HG03457 (cell line): ENCODE measurements at regions not wholly inside any gene's neighbourhood (a gene's known extent, or its start where the extent isn't known, plus 50 kb on each side); places are given as distances from the start of the nearest gene placed in this dataset.

Experiments used
- ATAC-seq: cut with Tn5 transposase; IDR thresholded peaks from one replicate; pipeline ENCODE4 v1.9.1; 2021; ENCODE audit warnings: moderate number of reproducible peaks; ENCODE audit not compliant: unreplicated experiment

DNA sequence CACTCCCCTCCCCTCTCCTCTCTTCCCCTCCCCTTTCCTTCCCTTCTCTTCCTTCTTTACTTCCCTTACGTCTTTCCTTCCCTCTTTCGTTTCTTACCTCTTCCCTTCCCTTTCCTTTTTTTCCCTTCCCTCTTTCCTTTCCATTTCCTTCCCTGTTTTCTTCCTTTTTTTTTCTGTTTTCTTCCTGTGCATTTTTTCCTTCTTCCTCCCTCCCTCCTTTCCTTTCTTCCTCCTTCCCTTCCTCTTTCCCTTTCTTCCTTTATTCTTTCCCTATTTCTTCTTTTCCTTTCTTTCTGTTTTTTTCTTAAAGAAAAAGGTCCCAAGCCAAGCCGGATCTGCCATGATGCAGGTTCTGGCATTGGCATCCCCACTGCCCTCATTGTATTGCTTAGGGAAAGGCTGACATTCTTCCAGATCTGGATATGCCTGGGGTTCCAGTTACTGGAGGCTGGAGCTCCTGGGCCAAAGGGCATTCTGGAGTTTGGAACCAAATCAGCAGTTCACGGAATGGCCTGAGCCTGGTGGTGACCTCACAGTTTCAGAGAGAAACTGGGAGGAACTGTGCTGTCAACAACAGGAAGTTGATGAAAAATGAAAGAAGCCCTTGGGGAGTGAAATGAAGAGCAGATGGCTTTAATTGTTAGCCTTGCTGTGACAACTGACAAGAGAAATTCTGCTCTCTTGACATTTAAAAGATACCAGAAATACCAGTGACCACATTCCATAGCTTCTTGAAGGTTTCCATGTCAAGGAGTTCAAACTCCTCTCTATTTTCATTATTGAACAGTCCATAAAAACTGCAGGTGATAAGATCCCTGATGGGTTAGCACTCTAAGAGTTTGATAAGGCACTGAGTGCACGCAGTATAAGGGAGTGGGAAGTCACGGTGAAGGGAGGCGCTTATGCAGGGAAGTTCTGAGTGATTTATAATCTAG is 622.1 kb downstream of the SPRY1 start:
- ATAC-seq: peak; percentile 100

DNA sequence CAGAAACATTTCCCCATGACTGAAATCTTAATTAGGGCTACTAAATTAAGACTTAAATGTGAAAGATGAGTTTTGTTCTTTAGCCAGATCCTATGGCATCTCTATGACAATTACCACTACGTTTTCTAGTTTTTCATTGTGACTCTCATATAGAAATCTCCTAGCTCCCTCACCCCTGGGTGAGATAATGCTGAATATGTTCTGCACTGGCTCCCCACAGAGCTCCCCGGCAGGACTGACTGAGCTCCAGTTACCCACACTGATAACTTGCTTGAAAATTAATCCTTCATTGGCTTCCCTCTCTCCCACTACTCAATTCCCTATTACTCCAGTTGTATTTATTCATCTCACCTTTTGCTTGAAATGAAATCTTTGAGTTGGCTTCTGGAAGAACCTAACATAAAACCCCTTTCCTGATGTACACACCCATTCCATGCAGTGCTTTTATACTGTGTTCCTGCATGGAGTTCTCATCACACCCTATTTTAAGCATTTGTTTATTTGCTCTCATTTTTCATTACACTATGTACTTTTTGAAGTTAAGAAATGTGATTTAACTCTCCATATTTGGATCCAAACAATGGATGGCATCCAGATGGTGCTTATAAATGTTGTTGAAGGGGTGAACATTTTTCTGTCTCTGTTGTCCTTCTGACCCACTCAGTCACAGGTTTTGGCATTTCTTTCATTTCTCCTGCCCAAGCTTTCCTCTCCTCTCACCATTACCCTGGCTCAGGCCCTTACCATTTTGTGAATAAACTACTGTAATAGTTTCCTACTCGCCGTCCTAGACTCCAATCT is 623.4 kb downstream of the SPRY1 start:
- ATAC-seq: no peak

DNA sequence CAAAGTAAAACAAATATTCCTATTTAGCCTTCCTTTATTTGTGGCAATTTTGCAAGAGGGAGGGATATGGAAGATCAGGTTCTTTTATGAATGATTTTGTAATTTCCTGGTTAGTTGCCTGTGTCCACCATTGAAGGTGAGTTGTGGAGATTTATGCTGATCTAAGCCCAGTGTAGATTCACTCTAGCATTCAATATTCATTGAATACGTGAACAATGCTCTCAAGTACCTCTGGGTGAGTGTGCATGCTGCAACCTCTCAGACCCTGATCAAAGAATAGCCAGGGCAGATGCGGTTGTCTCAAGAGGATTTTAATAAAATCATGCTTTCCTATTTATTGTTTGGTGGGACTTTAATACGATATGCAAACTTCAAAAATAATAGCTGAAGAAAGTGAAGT is 628.4 kb downstream of the SPRY1 start:
- no peak for ATAC-seq

DNA sequence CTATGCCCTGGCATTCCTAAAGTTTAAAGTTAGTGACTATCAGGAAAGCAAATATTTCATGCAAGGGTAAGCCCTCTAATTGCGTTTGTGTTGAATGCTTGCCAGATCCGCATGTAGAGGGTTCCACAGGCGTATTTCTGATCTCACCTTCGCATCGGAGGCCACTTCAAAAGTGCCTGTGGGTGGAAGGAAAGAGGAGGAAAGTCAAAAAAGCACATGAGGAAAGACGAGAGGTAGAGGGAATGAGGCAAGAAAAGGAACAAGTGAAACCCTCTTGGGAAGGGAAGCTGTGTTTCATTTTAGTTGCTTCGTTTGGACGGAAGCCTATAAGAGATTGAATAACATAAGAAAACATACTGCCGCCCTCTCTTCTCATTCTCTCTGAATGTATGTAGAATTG is 628.8 kb downstream of the SPRY1 start:
- ATAC-seq: no peak

DNA sequence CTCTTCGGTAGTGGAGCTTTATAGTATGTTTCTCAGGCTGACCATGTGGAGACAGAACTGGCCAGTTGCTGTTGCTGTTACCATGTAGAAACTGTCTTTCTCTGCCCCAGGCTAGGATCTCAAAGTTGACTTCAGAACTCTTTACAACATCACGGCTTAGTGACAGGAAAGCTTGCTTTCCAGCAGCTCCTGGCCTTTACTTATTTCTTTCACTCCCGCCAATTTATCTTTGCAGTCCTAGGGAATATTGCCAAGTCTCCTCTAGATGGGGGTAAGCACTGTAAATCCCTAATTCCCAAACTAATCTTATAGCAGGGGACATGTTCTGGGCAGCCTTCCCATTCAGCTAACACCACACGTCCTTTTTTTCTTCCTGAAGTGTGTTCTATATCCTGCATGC is 631.6 kb downstream of the SPRY1 start:
- ATAC-seq: no peak

DNA sequence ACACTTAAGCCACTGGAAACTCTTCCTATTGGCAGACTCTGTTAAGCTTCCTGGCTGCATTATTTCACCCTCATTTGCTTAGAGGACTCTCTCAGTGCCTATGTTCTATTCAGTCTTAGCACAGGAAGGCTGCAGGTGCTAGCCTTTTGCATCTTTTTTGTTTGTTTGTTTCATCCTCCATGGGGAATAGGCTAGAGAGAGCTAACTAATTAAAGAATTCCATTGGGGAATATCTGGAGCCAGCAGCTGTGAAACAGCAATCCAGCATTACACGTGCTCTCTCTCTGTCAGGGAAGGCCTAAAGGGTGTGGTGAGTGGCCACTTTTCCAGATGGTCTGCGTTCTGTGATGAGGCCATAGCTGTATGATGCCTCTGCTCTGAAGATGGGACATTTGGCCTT is 633.6 kb downstream of the SPRY1 start:
- ATAC-seq: no peak

DNA sequence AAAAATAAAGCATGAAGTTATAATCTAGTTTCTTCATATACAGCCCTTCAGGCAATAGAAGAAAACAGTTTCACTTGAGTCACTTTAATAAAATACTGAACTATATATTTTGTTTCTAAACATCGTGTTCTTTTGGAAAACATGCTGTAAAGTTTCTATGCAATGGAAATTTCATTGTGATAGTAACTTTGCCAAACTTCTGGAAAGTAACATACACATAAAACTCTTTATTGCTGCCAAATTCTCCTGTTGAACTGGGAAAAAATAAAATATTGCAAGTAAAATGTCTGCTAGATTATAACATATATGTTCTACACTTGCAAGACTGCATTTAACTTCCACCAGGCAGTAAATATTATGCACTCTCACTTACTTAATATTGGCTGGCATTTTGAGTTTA is 635.4 kb downstream of the SPRY1 start:
- ATAC-seq: no peak

DNA sequence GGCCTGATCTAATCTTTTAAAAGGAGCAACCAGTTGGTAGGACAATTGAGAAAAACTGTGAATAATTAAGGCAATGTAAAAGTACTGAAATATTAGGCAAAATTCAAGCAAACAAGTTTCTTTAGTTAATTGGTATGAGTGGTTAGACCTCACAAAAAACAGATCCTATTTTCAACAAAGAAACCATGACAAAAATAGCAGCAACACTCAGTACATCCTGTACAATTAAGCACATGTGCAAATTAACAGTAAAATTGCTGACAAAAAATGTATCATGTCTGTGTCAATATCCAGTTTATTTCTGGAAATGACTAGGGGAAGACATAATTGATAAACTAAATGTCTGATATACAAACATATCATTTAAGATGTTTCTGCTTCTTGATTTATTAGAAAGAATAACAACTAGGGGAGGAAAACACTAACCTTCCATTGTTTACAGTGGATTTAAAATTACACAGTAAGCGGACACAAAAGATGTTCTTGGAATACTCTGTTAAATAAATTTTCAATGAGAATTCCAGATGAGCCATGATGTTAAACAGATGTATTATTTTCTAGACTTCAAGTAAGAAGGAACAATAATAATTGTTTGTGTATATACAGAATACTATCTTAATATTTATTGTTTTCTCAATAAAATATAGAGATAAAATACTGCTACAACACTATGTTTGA is 638.9 kb downstream of the SPRY1 start:
- no peak for ATAC-seq

DNA sequence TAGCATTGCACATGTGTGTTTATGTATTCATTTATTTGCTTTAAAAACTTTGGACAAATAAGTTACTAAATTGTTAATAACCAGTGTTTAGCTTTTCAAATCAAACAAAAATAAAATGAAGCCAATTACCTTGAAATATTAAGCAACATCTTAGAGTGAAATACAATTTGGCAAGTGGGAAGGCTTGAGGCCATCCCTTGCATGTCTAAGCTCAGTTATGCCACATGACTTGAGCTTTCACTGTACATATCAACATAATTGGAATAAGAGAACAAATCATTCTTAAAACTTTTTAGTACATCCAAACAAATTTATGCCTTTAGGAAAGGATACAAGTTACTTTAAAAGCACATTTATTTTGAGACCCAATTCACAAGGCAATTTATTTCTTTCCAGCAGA is 640.6 kb downstream of the SPRY1 start:
- ATAC-seq: no peak

DNA sequence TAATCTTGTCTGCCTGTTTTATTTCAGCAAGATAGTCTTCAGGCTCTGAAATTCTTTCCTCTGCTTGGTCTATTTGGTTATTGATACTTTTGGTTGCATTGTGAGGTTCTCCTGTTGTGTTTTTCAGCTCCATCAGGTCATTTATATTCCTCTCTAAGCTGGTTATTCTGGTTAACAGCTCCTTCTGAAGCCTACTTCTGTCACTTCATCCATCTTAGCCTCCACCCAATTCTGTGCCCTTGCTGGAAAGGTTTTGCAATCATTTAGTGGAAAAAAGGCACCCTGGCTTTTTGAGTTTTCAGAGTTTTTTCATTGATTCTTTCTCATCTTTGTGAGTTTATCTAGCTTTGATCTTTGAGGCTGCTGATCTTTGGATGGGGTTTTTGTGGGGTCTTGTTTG is 647.7 kb downstream of the SPRY1 start:
- no peak for ATAC-seq

DNA sequence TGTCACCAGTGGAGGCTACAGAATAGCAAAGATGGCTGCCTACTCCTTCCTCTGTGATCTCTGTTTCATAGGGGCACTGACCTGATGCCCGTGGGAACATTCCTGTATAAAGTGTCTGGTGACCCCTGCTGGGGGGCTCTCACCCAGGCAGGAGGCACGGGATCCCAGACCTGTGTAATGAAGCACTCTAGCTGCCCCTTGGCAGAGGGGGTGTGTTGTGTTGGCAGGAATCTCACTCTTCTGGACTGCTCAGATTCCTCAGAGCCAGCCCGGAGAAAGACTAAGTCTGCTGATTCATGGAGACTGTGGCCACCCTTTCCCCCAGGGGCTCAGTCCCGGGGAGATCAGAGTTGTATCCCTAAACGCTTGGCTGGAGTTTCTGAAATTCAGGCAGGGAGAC is 648.3 kb downstream of the SPRY1 start:
- no peak for ATAC-seq

DNA sequence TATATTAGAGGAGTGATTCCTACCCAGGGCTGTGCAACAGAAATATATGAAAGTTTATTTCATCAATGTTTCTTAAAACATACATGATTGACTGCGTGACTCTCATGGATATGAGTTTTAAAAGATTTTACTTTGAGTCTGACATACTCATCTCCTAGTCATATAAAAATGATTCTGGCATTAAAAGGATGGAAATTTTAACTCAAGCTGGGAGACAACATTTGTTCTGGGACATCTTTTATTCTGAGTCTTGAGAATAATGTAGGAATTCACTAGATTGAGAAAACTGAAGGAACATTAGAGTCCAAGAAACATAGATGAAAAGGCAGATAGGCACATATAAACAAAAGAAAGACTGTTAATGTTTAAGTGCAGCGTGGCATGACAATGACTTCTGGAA is 649.6 kb downstream of the SPRY1 start:
- ATAC-seq: no peak

DNA sequence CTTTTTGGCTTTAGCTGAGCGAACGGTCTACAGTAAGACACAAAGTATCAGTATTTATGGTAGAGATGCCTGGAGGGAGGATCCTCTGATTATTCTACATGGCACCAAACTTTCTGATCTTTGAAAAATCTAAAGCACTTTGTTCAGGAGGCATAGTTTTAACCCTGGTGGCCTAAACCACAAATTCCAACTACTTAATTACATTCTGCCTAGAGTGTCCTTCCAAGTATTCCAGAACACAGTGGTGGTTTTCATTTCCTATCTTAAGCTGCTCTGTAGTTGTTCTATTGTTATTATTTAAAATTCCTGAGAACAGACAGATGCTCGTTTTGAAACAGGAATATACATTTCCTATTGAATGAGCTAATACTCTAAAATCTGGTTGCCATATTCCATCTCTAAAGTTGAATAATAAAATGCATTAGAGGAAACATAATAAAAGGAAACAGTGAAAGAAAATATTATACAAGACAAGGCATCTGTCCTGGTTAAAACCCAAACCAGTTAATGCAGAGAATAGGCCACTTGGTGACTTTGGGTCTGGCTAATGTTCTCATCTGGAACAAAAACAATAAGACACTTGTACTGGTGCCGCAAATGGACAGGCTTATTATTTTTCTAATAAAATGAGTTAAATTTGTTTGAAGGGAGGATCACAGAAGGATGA is 657.4 kb downstream of the SPRY1 start:
- ATAC-seq: no peak

DNA sequence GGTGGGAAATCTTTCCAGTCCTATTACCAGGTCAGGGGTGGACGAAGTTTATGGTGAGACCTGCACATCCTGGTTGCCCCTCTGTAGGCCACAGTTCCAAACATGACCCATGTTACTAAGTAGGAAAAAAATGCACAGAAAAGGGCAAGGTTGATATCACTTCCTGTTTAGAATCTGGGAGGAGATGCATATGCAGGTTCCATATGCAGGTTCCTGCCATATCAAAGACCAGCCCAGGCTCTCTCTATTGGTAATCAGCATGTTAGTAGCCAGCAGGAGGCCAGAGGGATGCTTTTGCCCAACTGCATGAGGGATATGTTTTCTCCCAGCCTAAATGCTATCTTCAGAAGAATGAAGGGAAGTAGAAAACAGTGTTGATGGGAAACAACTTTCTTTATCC is 657.2 kb downstream of the ANKRD50 start:
- no peak for ATAC-seq

DNA sequence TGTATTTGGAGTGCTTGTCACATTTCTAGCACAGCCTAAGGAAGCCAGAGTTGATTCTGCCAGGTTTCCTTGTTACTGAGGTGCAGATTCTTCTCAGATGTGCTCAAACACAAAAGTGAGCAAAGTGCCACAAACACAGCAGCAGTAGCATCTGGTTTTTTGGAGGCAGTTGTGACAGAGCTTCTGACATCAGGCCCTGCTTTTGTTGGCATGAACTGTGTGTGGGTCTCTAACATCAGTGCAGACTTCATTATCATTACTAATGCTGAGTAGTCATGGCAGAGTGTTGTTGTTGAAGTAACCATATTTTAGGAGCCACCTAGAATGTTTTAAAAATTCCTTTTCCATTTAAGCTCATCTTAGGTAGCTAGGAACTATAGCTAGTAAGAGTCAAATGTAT is 656.6 kb downstream of the ANKRD50 start:
- ATAC-seq: no peak

DNA sequence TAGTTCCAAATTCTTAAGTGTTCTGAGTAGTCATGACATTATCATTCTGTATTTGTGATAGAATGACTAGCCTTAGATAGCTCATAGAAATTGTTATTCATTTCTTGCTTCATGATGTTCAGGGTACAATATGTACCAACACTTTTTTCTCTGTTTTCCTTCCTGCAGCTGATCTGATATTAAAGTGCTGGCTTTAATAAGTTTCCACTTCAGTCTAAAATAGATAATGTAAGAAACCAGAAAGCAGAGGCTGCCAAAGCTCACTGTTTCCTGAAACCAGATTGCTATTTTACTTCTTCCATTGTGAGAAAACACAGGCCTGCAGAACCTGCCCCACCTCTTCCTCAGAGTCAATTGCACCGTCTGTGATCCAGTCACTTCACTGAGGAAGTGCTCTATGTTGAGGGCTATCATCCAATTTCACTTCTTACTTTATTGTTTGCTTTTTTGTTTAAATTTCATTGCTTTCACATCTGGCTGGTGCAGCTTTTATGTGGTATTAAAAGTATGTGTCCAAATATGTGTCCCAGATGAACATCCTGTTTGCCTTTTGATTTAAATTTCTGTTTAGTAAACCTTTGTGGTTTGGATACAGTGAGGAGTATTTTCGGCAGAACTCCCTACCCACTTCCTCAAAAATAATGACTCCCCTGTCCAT is 652.1 kb downstream of the ANKRD50 start:
- no peak for ATAC-seq

DNA sequence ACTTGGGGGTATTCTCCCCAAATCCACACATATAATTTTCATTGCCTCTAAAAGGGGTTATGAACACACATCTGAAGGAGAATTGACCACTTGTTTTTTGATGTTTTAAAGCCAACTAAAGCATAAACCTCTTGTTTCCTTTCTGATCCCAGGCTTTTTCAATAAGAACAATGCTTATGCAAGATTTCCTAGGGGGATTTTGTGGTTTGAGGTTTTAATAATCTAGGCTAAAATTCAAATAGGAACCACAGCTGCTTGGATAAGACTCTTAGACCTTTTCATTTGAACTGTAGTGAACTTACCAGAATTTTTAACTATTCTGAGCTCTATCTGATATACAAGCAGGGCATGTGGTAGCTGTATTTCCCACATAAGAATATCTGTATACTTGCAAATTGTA is 651.1 kb downstream of the ANKRD50 start:
- no peak for ATAC-seq

DNA sequence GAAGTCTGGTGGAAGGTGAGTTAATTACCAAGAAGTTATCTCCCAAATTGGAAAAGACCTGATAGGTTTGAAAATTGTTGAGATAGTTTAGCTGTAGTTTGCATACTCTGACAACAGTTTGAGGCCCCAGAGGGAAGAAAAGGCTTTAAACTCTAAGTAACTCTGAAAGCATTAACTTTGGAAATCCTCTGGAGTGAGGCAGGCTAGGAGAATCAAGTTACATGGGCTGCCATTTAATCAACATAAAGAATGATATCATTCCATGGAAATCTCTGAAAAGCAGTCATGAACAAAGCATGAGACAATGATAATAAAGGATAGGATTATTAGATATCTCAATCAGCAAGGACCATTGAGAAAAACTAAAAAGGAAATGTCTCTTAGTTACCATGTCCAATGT is 647.1 kb downstream of the ANKRD50 start:
- ATAC-seq: no peak

DNA sequence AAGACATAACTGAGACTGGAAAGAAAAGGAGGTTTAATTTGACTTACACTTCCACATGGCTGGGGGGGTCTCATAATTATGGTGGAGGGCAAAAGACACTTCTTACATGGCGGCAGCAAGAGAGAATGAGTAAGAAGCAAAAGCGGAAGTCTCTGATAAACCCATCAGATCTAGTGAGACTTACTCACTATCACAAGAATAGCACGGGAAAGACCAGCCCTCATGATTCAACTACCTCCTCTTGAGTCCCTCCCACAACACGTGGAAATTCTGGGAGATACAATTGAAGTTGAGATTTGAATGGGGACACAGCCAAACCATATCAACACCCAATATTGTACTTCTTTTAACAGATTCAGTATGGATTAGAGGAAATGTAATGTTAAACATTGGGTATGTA is 646.6 kb downstream of the ANKRD50 start:
- no peak for ATAC-seq

DNA sequence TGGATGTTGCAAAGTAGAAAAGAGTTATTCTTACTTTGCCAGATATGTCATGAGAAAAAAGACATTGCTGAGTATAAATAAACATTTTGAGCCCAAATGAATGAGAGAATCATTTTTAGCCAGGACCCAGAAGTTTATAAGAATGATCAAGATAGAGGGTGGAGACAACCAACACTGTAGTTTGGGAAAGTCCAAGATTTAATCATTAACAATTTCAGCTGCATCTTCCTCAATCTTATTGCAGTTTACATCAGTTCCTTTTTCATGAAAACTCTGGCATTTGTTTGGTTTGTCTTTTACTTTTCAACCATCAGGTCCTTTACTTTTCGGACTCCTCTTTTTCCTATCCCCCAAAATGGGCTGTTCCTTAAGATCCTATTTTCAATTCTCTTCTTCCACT is 645.9 kb downstream of the ANKRD50 start:
- ATAC-seq: no peak

DNA sequence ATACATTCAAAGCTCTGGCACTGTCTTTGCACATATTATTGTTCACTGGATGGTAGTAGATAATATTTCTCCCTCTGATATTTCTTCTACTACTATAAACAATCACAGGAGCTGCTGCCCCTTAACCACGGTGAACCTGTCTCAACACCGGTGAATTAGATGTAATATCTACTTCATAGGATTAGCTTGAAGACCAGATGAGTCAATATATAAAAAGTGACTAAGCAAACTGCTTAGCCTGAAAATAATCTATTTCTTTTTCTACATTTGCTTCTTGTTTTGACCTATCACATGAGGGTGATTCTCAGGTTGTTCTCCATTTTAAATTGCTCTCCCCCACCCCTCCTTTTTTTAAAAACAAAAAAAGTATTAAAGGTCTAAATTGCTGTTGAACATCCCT is 645.5 kb downstream of the ANKRD50 start:
- ATAC-seq: no peak
